ENCODE measurements at regions not wholly inside any gene's neighbourhood (a gene's known extent, or its start where the extent isn't known, plus 50 kb on each side); places are given as distances from the start of the nearest gene placed in this dataset.

DNA sequence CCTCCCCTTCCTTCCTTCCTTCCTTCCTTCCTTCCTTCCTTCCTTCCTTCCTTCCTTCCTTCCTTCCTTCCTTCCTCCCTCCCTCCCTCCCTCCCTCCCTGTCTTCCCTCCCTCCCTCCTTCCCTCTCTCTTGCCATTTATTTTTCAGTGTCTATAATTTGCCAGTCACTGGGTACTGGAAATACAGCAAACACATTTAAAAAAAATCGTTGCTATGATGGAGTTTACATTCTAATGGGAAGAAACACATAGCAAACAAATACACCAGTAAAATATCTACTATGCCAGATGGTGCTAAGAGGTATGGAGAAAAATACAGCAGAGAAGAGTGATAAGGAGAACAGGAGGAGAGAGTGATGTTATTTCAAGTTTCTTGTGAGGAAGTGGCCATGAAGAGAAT lies 309.5 kb downstream of the CTH start:
- Histone ChIP-seq H3K27me3 (replicated peaks in 1 of 4; ENCODE audit: control insufficient read depth in 3 of 4, extremely low read depth in 1 of 4, insufficient read depth in 3 of 4, low read length in 3 of 4) (no peaks in the 10 kb centered on the region), H3K56ac (replicated peaks; ENCODE audit: insufficient read length, low read depth, low read length) (no peak overlapping the region), H3K79me1 (ENCODE audit: low read depth, low read length) (no peaks in the 10 kb centered on the region), H4K20me1 (replicated peaks in 1 of 2; ENCODE audit: control insufficient read depth in 1 of 2, insufficient read depth in 2 of 2, low read length in 2 of 2) (peaks cover 0 to 1% of the 10 kb centered on the region in 2 experiments), H3K4me2 (ENCODE audit: insufficient read depth in 1 of 2, low read depth in 2 of 2, low read length in 2 of 2) (no peak overlapping the region), H2AFZ (ENCODE audit: low read length) (no peak overlapping the region), H2BK20ac (ENCODE audit: low read length) (no peak overlapping the region), H3K4ac (replicated peaks; ENCODE audit: insufficient read length, low read depth, low read length) (no peak overlapping the region), H3K18ac (ENCODE audit: extremely low read depth, low read length) (no peak overlapping the region), H3K23ac (ENCODE audit: insufficient read length) (no peak overlapping the region), H3K4me1 (replicated peaks in 1 of 4; ENCODE audit: control insufficient read depth in 3 of 4, insufficient read depth in 4 of 4, low read length in 3 of 4) (0 out of 7 replicates have a peak, but pooled peaks cover 0 to 2% (median 0%) of the 10 kb centered on the region in 4 experiments), H3K9me3 (ENCODE audit: insufficient read depth in 2 of 2, low read depth in 1 of 2, low read length in 1 of 2) (peaks cover 0 to 5% of the 10 kb centered on the region in 2 experiments; a peak in 1 of 4 replicates), H2BK5ac (ENCODE audit: low read depth, low read length) (no peak overlapping the region), H4K5ac (ENCODE audit: insufficient read length, low read depth, low read length) (no peak overlapping the region), H3K9ac (replicated peaks in 1 of 4; ENCODE audit: extremely low read depth in 1 of 4, low read depth in 3 of 4, low read length in 3 of 4) (no peak overlapping the region), H3K23me2 (ENCODE audit: low read depth, low read length) (no peaks in the 10 kb centered on the region), H4K91ac (replicated peaks; ENCODE audit: insufficient read length, low read length) (no peak overlapping the region), H3K14ac (ENCODE audit: insufficient read length) (no peak overlapping the region), H2BK12ac (ENCODE audit: low read depth, low read length) (no peak overlapping the region), H2AK5ac (ENCODE audit: low read depth, low read length) (no peak overlapping the region), H3K36me3 (ENCODE audit: control insufficient read depth in 2 of 4, insufficient read depth in 4 of 4, low read length in 3 of 4) (no peaks in the 10 kb centered on the region), H4K8ac (ENCODE audit: extremely low read depth, insufficient read depth, low read length) (no peak overlapping the region), H3K27ac (ENCODE audit: low read depth, low read length) (no peak overlapping the region), H2BK120ac (replicated peaks; ENCODE audit: low read depth, low read length) (no peak overlapping the region), H3K4me3 (ENCODE audit: extremely low read depth in 1 of 4, insufficient read depth in 2 of 4, low read depth in 3 of 4, low read length in 4 of 4) (no peak overlapping the region), H2BK15ac (ENCODE audit: low read length) (no peak overlapping the region), H3K79me2 (ENCODE audit: control insufficient read depth in 1 of 2, insufficient read depth in 2 of 2, low read length in 2 of 2) (no peaks in the 10 kb centered on the region)
- ChIA-PET CTCF (ENCODE audit: partially characterized antibody) (interaction anchor here (1.0 kb wide), 1 partner anchor 10 kb away, joined by 3 read pairs; no protein-coding TSS in a partner anchor), POLR2A (ENCODE audit: partially characterized antibody) (interaction anchor here (0.7 kb wide), 1 partner anchor 26 kb away, joined by 3 read pairs; no protein-coding TSS in a partner anchor)
- DNase-seq (ENCODE audit: low read depth in 1 of 2, low spot score in 2 of 2) (no peak), FAIRE-seq (no peak)
- TF ChIP-seq POU5F1 (IDR thresholded peaks at IDR 0.05; ENCODE audit: low read depth, low read length), result no peak
- TF ChIP-seq KDM1A (IDR thresholded peaks at IDR 0.05; ENCODE audit: borderline replicate concordance, low read length), result no peak
- WGBS, 2 experiments (ENCODE audit: extremely low coverage in 1 of 2, insufficient coverage in 1 of 2, insufficient read length in 1 of 2, insufficient replicate concordance in 2 of 2, low coverage in 1 of 2, low lambda C conversion rate in 2 of 2, missing lambda C conversion rate in 1 of 2), result 100% methylated on average over 1 of the region's 1 CpG; no CpG with 5 or more reads in 1 of the 2 experiments
